HG03139 (cell line): ENCODE measurements at regions not wholly inside any gene's neighbourhood (a gene's known extent, or its start where the extent isn't known, plus 50 kb on each side); places are given as distances from the start of the nearest gene placed in this dataset.
"Not testable (repeated sequence)": the region's sequence is repeated elsewhere in the genome, so short reads cannot be mapped to it uniquely, and the experiment has no call there.

ENCODE experiments used
- ATAC-seq: cut with Tn5 transposase; IDR thresholded peaks from one replicate; pipeline ENCODE4 v1.9.1; 2021; ENCODE audit not compliant: unreplicated experiment

DNA sequence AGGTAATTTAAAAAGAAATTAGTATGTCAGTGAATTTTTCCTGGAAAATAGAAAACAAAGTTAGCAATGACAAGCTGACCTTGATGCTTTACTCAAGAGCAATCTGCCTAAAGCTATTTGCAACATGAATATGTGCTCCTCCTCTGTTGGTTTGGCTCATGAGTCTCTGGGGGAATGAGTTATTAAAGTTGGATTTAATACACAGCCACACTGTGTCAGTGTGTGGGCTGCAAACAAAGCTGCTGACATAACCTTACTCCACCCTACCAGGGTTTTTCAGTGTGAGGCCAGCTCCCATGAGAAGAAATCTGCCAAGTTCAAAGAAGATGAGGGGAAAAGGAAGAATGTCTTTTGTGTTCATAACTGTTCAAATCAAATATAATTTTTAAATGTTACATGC is 280.5 kb downstream of the TLL1 start:
- no peak for ATAC-seq

DNA sequence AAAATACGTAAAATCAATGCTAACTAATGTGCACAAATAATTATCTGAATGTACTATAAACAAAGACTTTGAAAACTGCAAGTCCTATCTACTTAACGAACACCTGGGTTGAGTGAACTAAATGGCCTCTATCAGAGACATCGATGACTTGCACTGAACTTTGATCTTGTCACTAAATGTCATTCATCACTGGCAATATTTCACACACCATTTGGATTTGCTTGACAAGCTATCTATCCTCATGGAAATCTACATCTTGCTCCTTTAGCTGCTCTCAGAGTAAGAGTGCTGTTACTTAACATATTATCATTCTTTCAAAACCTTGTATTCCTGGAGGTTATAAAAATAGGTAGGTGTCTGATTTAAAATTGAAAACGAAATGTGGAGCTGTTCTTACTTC is 289.3 kb downstream of the TLL1 start:
- ATAC-seq: no peak

DNA sequence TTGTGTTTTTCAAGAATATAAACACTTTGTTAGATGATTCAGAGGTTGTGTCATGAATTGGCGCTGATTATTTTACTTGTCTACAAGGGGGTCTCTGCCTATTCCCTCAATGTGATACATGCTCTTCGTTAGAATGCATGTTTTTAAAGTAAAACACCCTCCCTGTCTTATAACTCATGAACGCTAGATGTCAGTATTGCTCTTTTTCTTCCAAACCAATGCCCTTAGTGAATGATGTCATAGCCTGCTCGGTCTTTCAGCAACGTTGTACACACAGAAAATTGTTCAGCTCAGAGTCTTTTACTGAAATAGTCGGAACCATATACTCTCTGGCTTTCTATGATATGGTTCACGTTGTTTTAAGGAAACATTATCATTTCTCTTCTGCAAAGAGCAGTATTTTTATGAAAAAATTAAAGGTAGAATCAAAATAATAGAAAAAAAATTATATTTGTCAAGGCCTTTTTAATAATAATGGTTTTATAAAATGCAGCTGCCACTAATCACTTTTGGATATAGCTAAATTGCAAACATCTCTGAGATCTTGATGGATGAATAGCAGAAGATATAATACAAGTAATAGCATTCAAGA is 292.9 kb downstream of the TLL1 start:
- peak; percentile 100 for ATAC-seq

GRCh38 chr4:166169111-166169510 is 296.1 kb downstream of the TLL1 start:
- no peak for ATAC-seq

- ATAC-seq: no peak
These were observed 299.6 kb downstream of the TLL1 start for GRCh38 chr4:166172619-166173018.

DNA sequence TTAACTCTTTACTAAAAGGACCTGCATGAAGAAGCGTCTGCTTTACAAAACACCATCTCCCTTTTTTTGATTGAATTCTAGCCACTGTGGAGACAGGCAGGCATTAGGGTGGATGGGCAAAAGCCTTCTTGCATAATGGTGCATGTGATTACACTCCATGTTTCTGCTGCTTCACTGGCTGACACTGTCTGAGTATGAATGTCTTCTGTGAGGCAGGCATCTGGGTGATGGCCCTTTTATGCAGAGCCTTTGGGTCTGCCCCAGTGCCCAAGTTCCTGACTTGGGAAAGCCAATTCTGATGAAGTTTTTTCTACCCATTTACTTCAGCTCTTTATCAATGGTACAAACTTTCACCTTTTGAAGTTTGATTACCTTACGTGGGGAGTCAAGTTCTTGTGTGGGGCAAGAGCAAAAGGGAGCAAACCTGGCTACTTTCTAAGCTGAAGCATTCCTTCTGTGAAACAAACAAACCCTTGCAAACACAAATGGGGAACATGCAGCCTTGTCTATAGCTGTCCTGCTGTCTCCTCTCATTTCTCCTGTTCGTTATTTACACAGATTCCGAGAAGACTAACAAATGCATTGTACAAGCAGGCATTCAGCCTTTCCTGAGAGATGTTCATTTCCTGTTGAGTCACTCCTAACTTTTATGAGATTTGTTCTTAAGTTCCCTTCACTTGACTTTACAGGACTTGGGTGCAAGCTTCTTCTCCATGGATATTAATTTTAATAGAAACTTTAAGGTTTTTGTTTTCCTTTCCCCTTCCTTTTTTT is 301.9 kb downstream of the TLL1 start:
- ATAC-seq: no peak

DNA sequence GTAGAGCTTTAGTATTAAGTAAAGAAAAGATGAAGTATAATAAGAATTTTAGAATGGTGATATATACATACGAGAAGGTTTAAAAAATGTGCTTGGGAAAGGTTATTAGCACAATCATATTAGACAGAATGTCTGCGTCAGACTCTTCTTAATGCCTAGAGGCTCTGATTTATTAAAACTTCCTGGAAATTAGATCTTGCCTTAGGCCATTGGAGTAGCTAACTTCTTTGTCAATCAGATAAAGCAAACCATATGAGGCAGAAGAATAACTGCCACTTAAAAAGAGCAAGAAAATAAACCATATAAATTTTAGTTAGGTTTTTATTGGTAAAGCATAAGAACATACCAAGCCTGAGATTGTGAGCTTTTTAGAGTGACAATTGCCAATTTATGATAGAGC is 309.1 kb downstream of the TLL1 start:
- ATAC-seq: no peak

GRCh38 chr4:166195101-166195500 is 322.1 kb downstream of the TLL1 start:
- no peak for ATAC-seq

DNA sequence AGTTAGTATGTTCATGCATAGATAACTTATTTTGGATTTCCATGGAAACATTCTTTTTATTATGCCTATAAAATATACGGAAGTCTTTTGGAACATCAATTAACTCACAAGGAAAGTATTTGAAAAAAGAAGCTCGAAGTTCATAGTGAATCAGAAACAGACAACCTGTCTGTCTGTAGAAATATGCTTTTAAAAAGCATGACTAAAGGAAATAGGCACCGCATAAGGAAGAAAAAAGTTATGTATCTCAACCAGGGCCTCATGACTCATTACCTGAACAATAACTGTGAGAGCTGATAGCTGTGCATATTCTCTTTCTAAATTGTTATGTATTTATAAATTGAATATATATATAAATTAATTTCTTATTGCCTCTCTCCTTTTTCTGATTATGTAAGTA is 324.1 kb downstream of the TLL1 start:
- ATAC-seq: no peak

- ATAC-seq: no peak
These were observed 325.0 kb downstream of the TLL1 start for GRCh38 chr4:166198041-166198440.

DNA sequence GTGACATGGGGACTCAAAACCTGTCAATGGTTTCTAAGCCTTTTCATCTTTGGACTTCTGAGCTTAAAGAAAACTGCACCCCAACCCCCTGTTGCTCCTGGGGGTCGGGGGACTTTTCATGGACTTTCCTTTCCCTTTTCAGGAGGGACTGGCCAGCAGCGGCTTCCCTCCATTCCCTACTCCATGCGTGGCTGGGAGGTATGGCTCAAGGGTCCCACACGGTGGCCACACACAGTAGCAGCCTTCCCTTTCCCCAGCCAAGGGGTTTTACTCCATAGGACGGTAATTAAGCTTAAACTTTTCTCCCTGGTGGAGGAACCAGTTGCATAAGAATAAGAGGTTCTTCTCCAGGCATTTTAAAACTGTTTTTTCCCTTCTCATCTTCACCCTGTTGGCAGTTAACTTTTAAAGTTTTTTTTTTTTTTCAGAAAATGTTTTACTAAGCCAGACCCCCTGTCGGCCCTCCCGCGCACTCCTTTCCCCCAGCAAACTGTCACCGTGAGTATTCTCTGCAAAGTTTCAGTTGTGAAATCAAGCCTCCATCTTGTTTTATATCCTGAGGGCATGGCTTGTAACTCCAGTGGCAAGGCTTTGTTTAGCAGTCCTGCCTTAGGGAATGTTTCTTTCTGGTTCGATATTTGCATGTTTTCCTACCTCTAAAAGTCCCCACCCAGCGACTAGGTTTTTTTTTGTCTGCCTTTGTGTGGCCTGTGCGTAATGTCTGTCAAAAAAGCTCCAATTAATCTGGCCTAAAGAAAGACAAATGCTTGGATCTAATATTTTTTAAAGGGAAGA is 325.7 kb downstream of the TLL1 start:
- ATAC-seq: no peak

DNA sequence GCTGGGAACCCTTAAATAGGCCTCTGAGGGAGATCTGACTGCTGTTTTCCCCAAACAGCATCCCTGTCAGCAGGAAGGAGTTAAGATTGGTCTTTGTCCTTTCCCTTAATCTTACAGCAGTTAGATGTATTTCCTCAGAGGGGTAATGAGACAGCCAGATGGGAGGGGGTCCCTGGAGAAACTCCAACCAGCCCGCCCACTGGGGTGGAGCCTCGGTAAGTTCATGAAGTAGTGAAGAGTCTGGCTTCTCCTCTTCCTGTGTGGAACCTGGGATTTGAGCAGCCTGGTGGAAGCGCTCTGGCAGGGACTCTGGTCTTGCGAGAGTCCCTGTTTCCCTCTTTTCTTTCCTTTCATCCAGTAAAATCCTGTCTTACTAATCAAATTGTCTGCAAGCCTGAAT is 330.0 kb downstream of the TLL1 start:
- ATAC-seq: no peak

GRCh38 chr4:166212326-166212725 is 339.3 kb downstream of the TLL1 start:
- ATAC-seq: not testable (repeated sequence)

DNA sequence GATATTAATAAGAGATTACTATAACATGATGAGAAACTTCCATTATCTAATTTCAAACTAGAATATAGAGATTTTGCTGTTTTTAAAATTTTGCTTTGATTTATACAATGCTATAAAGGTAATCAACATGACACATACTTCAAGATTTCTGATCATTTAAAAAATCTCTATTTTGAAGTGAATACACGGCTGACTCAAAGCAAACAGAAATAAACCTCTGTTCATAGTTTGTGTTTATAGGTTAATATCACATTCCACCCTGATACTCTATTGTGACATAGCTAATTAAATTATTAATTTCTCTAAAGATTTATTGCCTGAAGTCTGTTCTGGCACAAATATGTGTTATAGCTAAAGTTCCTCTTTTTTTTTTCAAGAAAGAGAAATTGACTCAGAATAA is 349.2 kb downstream of the TLL1 start:
- ATAC-seq: no peak

- ATAC-seq: no peak
These were observed 355.1 kb downstream of the TLL1 start for GRCh38 chr4:166228112-166228511.

GRCh38 chr4:166229799-166230198 is 356.8 kb downstream of the TLL1 start:
- ATAC-seq: no peak

DNA sequence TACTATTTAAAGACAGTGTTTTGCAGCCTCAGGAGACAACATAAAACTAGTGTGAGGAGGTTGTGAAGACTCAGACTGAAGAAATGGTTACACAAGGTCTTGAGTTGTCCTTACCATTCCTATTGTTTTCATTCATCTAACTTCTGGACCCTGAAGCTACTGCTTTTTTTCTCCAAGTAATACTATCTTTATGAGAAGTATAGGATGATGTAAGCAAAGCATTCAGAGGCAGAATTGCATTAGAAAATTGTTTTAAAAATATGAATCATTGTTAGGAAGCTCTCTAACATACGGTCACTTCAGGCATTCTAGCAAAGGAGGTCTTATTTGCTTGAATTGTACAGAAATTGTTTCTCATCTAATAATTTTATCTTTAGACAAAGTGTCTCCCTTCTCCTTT is 357.8 kb downstream of the TLL1 start:
- ATAC-seq: no peak

DNA sequence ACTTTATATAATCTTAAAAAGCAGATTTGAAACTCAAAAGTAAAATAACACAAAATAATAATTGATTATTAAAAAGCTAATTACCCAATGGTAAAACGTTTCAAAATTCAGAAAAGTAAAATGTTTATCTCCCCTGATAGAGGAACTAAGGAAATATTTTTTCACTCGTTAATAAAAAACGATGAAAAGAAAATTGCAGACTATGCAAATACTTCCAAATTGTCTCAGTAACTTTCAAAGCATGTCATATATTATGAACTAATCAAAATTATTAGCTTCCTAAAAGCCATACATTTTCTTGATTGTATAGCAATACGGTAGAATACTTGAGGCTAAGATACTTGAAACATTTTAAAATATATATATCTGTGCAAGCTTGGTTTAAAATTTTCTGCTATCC is 366.3 kb downstream of the TLL1 start:
- ATAC-seq: no peak

- ATAC-seq: no peak
These were observed 379.7 kb downstream of the TLL1 start for GRCh38 chr4:166252487-166253402.

DNA sequence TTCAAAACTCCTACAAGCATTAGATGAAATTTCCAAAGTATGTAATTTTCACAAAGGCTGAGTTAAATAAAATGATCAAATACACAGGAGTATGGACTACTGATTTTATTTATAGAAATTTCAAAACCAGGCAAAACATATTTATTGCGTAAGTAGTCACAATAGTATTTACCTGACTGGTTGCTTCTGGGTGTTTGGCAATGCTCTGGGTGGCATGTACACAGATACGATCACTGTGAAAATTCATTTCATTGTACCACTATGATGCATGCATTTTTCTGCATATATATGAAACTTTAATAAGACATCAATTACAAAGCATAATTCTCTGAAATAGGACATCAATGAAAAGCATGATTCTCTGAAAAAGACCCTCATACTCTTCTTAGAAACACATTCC is 384.2 kb downstream of the TLL1 start:
- ATAC-seq: no peak

DNA sequence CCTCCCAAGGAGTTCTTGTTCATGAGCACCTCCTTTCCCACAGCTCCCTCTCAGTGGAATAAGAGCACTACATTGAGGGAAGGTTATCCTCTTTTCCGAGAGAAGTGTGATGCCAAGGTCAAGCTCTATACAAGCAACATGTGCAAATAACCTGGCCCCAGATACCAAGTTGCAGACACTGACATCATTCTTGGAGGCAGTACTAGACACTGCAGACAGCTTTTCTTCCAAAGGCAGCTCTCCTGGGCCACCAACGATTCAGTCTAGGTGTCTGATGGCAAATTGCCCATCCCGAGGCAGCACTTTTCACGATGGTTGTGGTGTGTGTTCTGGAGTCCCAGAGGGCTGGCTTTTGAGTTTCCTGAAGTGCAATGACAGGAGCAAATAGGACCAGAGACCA is 384.9 kb downstream of the TLL1 start:
- no peak for ATAC-seq
